Karpas-422 (cell line): ENCODE measurements at regions not wholly inside any gene's neighbourhood (a gene's known extent, or its start where the extent isn't known, plus 50 kb on each side); places are given as distances from the start of the nearest gene placed in this dataset.

Experiments
- DNase-seq: peaks from one replicate; pipeline ENCODE4 v3.0.0-alpha.2; 2015
- H2AFZ ChIP-seq: fragments of 200-600 bp; sonication (generic); 2 replicates; pipeline ENCODE4 v1.6.1; 2014; ENCODE audit warnings: antibody characterized with exemption, low read length, mixed read lengths
- H3K27ac ChIP-seq: fragments of 200-600 bp; sonication (generic); 2 replicates; pipeline ENCODE4 v1.5.1; 2014; ENCODE audit warnings: mild to moderate bottlenecking, low read length, moderate library complexity
- H3K27me3 ChIP-seq: fragments of 200-600 bp; sonication (generic); 2 replicates; pipeline ENCODE4 v1.6.1; 2014; ENCODE audit warnings: low read length, mixed read lengths
- H3K36me3 ChIP-seq: fragments of 200-600 bp; sonication (generic); 2 replicates; pipeline ENCODE4 v1.6.1; 2014; ENCODE audit warnings: low read length, mixed read lengths; ENCODE audit not compliant: insufficient read depth
- H3K4me1 ChIP-seq: fragments of 200-600 bp; sonication (generic); 2 replicates; pipeline ENCODE4 v1.6.1; 2014; ENCODE audit warnings: mild to moderate bottlenecking, low read length, mixed read lengths
- H3K4me2 ChIP-seq: fragments of 200-600 bp; sonication (generic); 2 replicates; pipeline ENCODE4 v1.6.1; 2014; ENCODE audit warnings: low read length, low read depth, mild to moderate bottlenecking; ENCODE audit not compliant: poor library complexity, severe bottlenecking
- H3K4me3 ChIP-seq: fragments of 200-600 bp; sonication (generic); 2 replicates; pipeline ENCODE4 v1.5.1; 2014; ENCODE audit warnings: mild to moderate bottlenecking, antibody characterized with exemption, low read length, mixed read lengths
- H3K79me2 ChIP-seq: fragments of 200-600 bp; sonication (generic); 2 replicates; pipeline ENCODE4 v1.6.1; 2014; ENCODE audit warnings: mild to moderate bottlenecking, low read length, mixed read lengths
- H3K9ac ChIP-seq: fragments of 200-600 bp; sonication (generic); 2 replicates; pipeline ENCODE4 v1.6.0; 2014; ENCODE audit warnings: low read length
- H3K9me2 ChIP-seq: fragments of 200-600 bp; sonication (generic), shearing (Covaris generic); replicated peaks from 2 replicates; pipeline ENCODE4 v1.6.0; 2014; ENCODE audit warnings: mild to moderate bottlenecking, low read length, moderate library complexity; ENCODE audit not compliant: insufficient read depth
- H3K9me3 ChIP-seq: fragments of 300-700, 200-600 bp; sonication (generic); 2 replicates; pipeline ENCODE4 v1.6.1; 2014; ENCODE audit warnings: low read length, mixed read lengths
- H4K20me1 ChIP-seq: fragments of 200-600 bp; sonication (generic); 2 replicates; pipeline ENCODE4 v1.6.1; 2014; ENCODE audit warnings: mild to moderate bottlenecking, antibody characterized with exemption, low read length, low read depth; ENCODE audit not compliant: insufficient read depth

- no peak overlapping the region for H3K9ac ChIP-seq
- H3K4me2 ChIP-seq, result no peak overlapping the region
- H4K20me1 ChIP-seq, result no peaks in the 10 kb centered on the region
- H3K9me2 ChIP-seq, result no peaks in the 10 kb centered on the region
- H3K9me3 ChIP-seq, result no peaks in the 10 kb centered on the region
- H3K36me3 ChIP-seq, result no peaks in the 10 kb centered on the region
- H3K4me1 ChIP-seq, result no peaks in the 10 kb centered on the region
- DNase-seq, result no peak
- no peak overlapping the region for H2AFZ ChIP-seq
- no peaks in the 10 kb centered on the region for H3K27me3 ChIP-seq
- no peak overlapping the region for H3K27ac ChIP-seq
- H3K4me3 ChIP-seq, result no peak overlapping the region
- H3K79me2 ChIP-seq, result no peaks in the 10 kb centered on the region
Measured at GRCh38 chr5:74966141-74967026, 86.0 kb downstream of the GCNT4 start.

DNA sequence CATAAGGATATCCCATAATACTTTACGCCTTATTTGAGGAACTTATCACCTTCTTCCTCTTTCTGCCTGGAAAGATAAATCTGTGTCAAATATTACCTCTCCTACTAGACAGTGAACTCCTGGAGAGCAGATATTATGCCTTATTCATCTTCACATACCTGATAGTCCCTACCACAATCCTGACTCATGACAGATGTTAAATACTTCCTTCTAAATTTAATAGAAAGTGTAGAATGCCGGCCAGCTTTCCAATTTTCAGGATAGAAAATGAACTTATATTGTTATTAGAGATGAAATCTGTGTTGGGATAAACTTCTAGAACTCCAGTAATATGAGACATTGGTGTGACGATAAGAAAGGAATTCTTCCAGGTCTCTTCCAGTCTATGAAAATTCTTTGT lies 89.0 kb downstream of the GCNT4 start:
- no peaks in the 10 kb centered on the region for H3K27me3 ChIP-seq
- no peaks in the 10 kb centered on the region for H3K4me1 ChIP-seq
- H3K27ac ChIP-seq, result no peak overlapping the region
- no peaks in the 10 kb centered on the region for H3K36me3 ChIP-seq
- H3K9me3 ChIP-seq, result no peaks in the 10 kb centered on the region
- no peak overlapping the region for H3K4me2 ChIP-seq
- no peaks in the 10 kb centered on the region for H3K79me2 ChIP-seq
- no peak overlapping the region for H2AFZ ChIP-seq
- no peaks in the 10 kb centered on the region for H4K20me1 ChIP-seq
- H3K9ac ChIP-seq, result no peak overlapping the region
- H3K4me3 ChIP-seq, result no peak overlapping the region
- DNase-seq, result no peak
- no peaks in the 10 kb centered on the region for H3K9me2 ChIP-seq

DNA sequence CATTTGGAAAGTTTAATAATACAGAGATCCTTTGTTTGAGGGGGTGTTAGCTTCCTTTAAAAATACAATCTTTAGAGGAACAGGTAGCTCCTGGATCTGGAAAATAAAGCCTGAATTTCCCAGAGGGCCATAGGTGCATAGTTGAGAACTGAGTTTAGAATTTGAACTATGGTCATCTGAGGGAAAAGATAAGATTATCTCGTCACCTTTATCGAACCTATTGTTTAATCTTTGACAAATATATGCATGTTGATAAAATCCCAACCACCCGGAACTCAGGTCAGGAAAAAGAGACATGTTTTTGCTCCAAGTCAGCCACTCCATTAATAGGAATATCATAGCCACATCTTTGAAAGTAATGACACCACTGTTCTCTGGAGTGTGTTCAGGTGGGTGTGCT lies 91.7 kb upstream of the FAM169A start:
- H2AFZ ChIP-seq, result no peak overlapping the region
- no peaks in the 10 kb centered on the region for H3K36me3 ChIP-seq
- H3K9me2 ChIP-seq, result no peaks in the 10 kb centered on the region
- H3K79me2 ChIP-seq, result no peaks in the 10 kb centered on the region
- H4K20me1 ChIP-seq, result no peaks in the 10 kb centered on the region
- no peak overlapping the region for H3K4me2 ChIP-seq
- no peaks in the 10 kb centered on the region for H3K4me1 ChIP-seq
- H3K27ac ChIP-seq, result no peak overlapping the region
- no peaks in the 10 kb centered on the region for H3K27me3 ChIP-seq
- H3K9ac ChIP-seq, result no peak overlapping the region
- H3K4me3 ChIP-seq, result no peak overlapping the region
- no peak for DNase-seq
- no peaks in the 10 kb centered on the region for H3K9me3 ChIP-seq

DNA sequence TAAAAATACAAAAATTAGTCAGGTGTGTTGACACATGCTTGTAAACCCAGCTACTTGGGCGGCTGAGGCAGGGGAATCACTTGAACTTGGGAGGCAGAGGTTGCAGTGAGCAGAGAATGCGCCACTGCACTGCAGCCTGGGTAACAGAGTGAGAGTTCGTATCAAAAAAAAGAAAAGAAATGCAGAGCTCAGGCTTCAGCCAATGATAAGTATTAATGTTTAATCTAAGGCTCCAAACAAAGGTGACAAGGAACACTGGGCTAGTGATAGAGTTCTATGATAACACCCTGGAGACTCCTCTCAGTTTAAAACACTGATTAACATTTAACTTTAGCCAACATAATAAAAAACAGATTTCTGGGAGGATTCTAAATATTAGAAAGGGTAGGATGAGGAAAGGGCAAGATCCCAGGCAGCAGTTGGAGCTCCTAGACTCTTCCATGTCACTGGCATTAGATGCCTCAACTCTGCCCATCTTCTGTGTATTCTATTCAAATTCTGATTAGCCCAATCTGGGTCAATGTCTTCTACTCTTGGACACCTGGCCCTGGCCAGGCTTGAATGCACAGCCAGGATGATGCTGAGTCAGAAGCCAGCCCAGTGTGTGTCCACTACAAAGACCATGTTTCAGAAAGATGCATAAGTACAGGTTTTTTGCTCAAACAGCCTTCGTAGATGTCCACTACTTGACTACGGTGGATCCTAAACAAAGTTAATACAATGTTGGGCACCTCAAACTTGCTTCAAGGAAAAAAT lies 91.0 kb upstream of the FAM169A start:
- H3K36me3 ChIP-seq, result no peaks in the 10 kb centered on the region
- H3K4me1 ChIP-seq, result no peaks in the 10 kb centered on the region
- H3K9me3 ChIP-seq, result no peaks in the 10 kb centered on the region
- no peak overlapping the region for H2AFZ ChIP-seq
- H3K27me3 ChIP-seq, result no peaks in the 10 kb centered on the region
- no peak overlapping the region for H3K4me2 ChIP-seq
- H3K9ac ChIP-seq, result no peak overlapping the region
- no peak for DNase-seq
- H4K20me1 ChIP-seq, result no peaks in the 10 kb centered on the region
- H3K4me3 ChIP-seq, result no peak overlapping the region
- H3K27ac ChIP-seq, result no peak overlapping the region
- no peaks in the 10 kb centered on the region for H3K79me2 ChIP-seq
- H3K9me2 ChIP-seq, result no peaks in the 10 kb centered on the region

GRCh38 chr5:74956278-74956677 lies 90.1 kb upstream of the FAM169A start:
- Histone ChIP-seq H3K4me2 (no peak overlapping the region), H3K4me1 (no peaks in the 10 kb centered on the region), H2AFZ (no peak overlapping the region), H3K9me3 (no peaks in the 10 kb centered on the region), H4K20me1 (no peaks in the 10 kb centered on the region), H3K79me2 (no peaks in the 10 kb centered on the region), H3K9me2 (no peaks in the 10 kb centered on the region), H3K36me3 (no peaks in the 10 kb centered on the region), H3K27me3 (no peaks in the 10 kb centered on the region), H3K4me3 (no peak overlapping the region), H3K27ac (no peak overlapping the region), H3K9ac (no peak overlapping the region)
- DNase-seq, result no peak

DNA sequence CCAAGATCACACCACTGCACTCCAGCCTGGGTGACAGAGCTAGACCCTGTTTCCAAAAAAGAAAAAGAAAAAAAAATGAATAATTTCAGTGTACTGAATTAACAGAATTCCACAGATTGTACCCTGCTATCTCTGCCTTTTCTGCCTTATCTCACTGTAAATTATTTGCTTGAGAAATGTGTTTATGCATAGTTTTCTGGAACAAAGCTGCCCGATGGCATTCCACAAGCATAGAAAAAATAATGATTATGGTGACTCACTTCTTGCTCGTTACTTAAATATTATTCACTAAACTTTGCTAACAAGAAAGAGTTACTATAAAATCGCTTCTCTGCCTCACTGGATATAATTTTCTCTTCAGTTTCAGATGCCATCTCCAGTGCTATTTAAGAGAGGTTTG lies 88.7 kb upstream of the FAM169A start:
- no peak for DNase-seq
- no peaks in the 10 kb centered on the region for H3K36me3 ChIP-seq

GRCh38 chr5:74953937-74954720 lies 87.9 kb upstream of the FAM169A start:
- no peaks in the 10 kb centered on the region for H4K20me1 ChIP-seq
- no peaks in the 10 kb centered on the region for H3K79me2 ChIP-seq
- H3K9ac ChIP-seq, result no peak overlapping the region
- H3K4me2 ChIP-seq, result no peak overlapping the region
- no peak for DNase-seq
- H3K36me3 ChIP-seq, result no peaks in the 10 kb centered on the region
- no peaks in the 10 kb centered on the region for H3K9me3 ChIP-seq
- no peak overlapping the region for H3K27ac ChIP-seq
- H3K9me2 ChIP-seq, result no peaks in the 10 kb centered on the region
- H3K4me3 ChIP-seq, result no peak overlapping the region
- H2AFZ ChIP-seq, result no peak overlapping the region
- no peaks in the 10 kb centered on the region for H3K27me3 ChIP-seq
- no peaks in the 10 kb centered on the region for H3K4me1 ChIP-seq

More for the DNA sequence above, 88.7 kb upstream of the FAM169A start:
- H3K4me3 ChIP-seq, result no peak overlapping the region
- no peak overlapping the region for H3K9ac ChIP-seq
- H4K20me1 ChIP-seq, result no peaks in the 10 kb centered on the region
- H3K9me3 ChIP-seq, result no peaks in the 10 kb centered on the region
- no peak overlapping the region for H3K4me2 ChIP-seq
- no peaks in the 10 kb centered on the region for H3K79me2 ChIP-seq
- no peaks in the 10 kb centered on the region for H3K27me3 ChIP-seq
- H3K27ac ChIP-seq, result no peak overlapping the region
- H3K9me2 ChIP-seq, result no peaks in the 10 kb centered on the region
- H3K4me1 ChIP-seq, result no peaks in the 10 kb centered on the region
- no peak overlapping the region for H2AFZ ChIP-seq

DNA sequence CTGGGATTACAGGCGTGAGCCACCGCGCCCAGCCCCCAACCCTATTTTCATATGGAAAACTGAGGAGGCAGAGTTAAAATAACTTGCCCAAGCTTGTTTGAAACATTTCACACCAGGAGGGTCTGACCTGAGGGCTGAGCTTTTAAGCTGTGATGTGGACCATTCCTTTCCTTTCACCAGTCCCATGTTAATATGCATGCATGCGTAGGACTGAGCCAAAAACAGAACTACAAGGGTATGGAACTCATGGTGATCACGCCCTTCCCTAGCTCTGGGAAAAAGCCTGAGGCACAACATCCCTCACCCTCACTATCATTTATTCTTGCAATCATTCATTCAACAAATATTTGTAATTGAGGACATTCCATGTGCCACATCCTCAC lies 87.4 kb upstream of the FAM169A start:
- no peaks in the 10 kb centered on the region for H3K27me3 ChIP-seq
- no peaks in the 10 kb centered on the region for H3K4me1 ChIP-seq
- no peaks in the 10 kb centered on the region for H3K9me3 ChIP-seq
- H3K36me3 ChIP-seq, result no peaks in the 10 kb centered on the region
- H2AFZ ChIP-seq, result no peak overlapping the region
- H3K4me3 ChIP-seq, result no peak overlapping the region
- no peak overlapping the region for H3K27ac ChIP-seq
- no peaks in the 10 kb centered on the region for H3K9me2 ChIP-seq
- no peak for DNase-seq
- no peaks in the 10 kb centered on the region for H3K79me2 ChIP-seq
- H3K9ac ChIP-seq, result no peak overlapping the region
- no peaks in the 10 kb centered on the region for H4K20me1 ChIP-seq
- no peak overlapping the region for H3K4me2 ChIP-seq
